SK-N-MC (cell line): ENCODE measurements at regions not wholly inside any gene's neighbourhood (a gene's known extent, or its start where the extent isn't known, plus 50 kb on each side); places are given as distances from the start of the nearest gene placed in this dataset.

Experiments
- EZH2 ChIP-seq: fragments of 200-600 bp; sonication (generic); IDR thresholded peaks from one replicate; pipeline ENCODE4 v1.6.1; 2017; ENCODE audit warnings: antibody characterized with exemption
- FOXP2 ChIP-seq: optimal IDR thresholded peaks from 2 replicates; pipeline ENCODE3; 2011; ENCODE audit warnings: mild to moderate bottlenecking, moderate library complexity; ENCODE audit not compliant: insufficient read depth; ENCODE audit errors: extremely low read length, control extremely low read depth
- POLR2AphosphoS5 ChIP-seq: IDR thresholded peaks from 2 replicates; pipeline ENCODE4 v1.6.1; 2012; ENCODE audit warnings: mild to moderate bottlenecking, low read depth, low read length, borderline replicate concordance

DNA sequence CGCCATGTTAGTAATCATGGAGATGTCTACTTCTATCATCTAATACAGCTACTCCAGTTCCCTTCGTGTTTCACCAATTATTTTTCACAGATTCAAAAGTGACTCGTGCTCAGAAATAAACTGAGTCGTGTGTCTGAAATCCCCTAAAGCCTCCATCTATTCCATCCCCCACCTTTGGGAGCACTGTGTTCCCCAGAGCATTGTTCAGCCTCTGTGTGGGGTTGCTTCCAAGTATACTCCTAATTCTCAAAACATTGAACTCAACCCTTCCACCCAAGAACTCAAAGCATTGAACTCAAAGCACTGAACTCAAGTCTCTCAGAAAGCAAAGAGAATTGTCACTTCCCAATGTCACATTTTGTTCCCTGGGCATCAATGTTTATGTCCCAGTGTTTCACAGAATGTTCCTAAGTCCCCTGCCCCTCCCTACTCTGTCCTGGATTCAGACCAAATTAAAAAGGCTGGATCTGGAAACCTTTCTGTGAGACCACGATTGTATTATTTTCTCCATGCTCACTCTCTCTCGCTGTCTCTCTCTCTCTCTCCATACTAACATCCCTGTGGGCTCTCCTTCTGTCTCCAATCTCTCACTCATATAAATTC lies 138.5 kb upstream of the QRFPR start:
- no peak for TF ChIP-seq EZH2
- TF ChIP-seq FOXP2 = no peak
- no peak for TF ChIP-seq POLR2AphosphoS5
